ENCODE measurements at regions not wholly inside any gene's neighbourhood (a gene's known extent, or its start where the extent isn't known, plus 50 kb on each side); places are given as distances from the start of the nearest gene placed in this dataset.

GRCh38 chr2:126811101-126811500, 87.6 kb upstream of the TEX51 start:
- TF ChIP-seq EZH2 (IDR thresholded peaks at IDR 0.05; ENCODE audit: borderline replicate concordance, low read length), result no peak
- TF ChIP-seq, protein P1, sequence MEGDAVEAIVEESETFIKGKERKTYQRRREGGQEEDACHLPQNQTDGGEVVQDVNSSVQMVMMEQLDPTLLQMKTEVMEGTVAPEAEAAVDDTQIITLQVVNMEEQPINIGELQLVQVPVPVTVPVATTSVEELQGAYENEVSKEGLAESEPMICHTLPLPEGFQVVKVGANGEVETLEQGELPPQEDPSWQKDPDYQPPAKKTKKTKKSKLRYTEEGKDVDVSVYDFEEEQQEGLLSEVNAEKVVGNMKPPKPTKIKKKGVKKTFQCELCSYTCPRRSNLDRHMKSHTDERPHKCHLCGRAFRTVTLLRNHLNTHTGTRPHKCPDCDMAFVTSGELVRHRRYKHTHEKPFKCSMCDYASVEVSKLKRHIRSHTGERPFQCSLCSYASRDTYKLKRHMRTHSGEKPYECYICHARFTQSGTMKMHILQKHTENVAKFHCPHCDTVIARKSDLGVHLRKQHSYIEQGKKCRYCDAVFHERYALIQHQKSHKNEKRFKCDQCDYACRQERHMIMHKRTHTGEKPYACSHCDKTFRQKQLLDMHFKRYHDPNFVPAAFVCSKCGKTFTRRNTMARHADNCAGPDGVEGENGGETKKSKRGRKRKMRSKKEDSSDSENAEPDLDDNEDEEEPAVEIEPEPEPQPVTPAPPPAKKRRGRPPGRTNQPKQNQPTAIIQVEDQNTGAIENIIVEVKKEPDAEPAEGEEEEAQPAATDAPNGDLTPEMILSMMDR (IDR thresholded peaks at IDR 0.05; ENCODE audit: low read length), result no peak

Measured in OCI-LY1 (cell line).